HCEC 1CT (cell line): ENCODE measurements at regions not wholly inside any gene's neighbourhood (a gene's known extent, or its start where the extent isn't known, plus 50 kb on each side); places are given as distances from the start of the nearest gene placed in this dataset.
"Not testable (repeated sequence)": the region's sequence is repeated elsewhere in the genome, so short reads cannot be mapped to it uniquely, and the experiment has no call there.

ENCODE experiments used
- DNase-seq: peaks from one replicate; pipeline ENCODE4 v3.0.0-alpha.2; 2017

GRCh38 chr5:122515210-122515609 is 203.2 kb downstream of the SNCAIP start:
- DNase-seq = not testable (repeated sequence)

- peak; percentile 65 for DNase-seq
These were observed 203.8 kb downstream of the SNCAIP start for GRCh38 chr5:122515709-122516431.

- DNase-seq = no peak
These were observed 204.4 kb downstream of the SNCAIP start for GRCh38 chr5:122516432-122516743.

GRCh38 chr5:122517091-122517490 is 205.1 kb downstream of the SNCAIP start:
- DNase-seq = no peak

- DNase-seq = no peak
These were observed 211.7 kb downstream of the SNCAIP start for GRCh38 chr5:122523776-122524175.

GRCh38 chr5:122527547-122527946 is 215.5 kb downstream of the SNCAIP start:
- no peak for DNase-seq

GRCh38 chr5:122532035-122532434 is 220.0 kb downstream of the SNCAIP start:
- no peak for DNase-seq

GRCh38 chr5:122533825-122534224 is 221.8 kb downstream of the SNCAIP start:
- no peak for DNase-seq

GRCh38 chr5:122534829-122535228 is 222.8 kb downstream of the SNCAIP start:
- no peak for DNase-seq

GRCh38 chr5:122541388-122541787 is 229.4 kb downstream of the SNCAIP start:
- no peak for DNase-seq

- no peak for DNase-seq
These were observed 228.9 kb upstream of the SNX2 start for GRCh38 chr5:122545986-122546385.

- DNase-seq = no peak
These were observed 227.7 kb upstream of the SNX2 start for GRCh38 chr5:122547219-122547618.

GRCh38 chr5:122547669-122548068 is 227.2 kb upstream of the SNX2 start:
- DNase-seq = no peak

- DNase-seq = peak; percentile 2
These were observed 215.2 kb upstream of the SNX2 start for GRCh38 chr5:122559676-122560075.

- no peak for DNase-seq
These were observed 213.7 kb upstream of the SNX2 start for GRCh38 chr5:122561209-122561608.

- peak; percentile 5 for DNase-seq
These were observed 209.5 kb upstream of the SNX2 start for GRCh38 chr5:122565331-122565730.

GRCh38 chr5:122576256-122577016 is 198.4 kb upstream of the SNX2 start:
- no peak for DNase-seq

GRCh38 chr5:122581629-122582028 is 193.3 kb upstream of the SNX2 start:
- no peak for DNase-seq

- DNase-seq = no peak
These were observed 190.2 kb upstream of the SNX2 start for GRCh38 chr5:122584411-122585300.

GRCh38 chr5:122585371-122585770 is 189.5 kb upstream of the SNX2 start:
- DNase-seq = no peak

GRCh38 chr5:122586351-122586750 is 188.5 kb upstream of the SNX2 start:
- DNase-seq = peak; percentile 64

GRCh38 chr5:122591828-122592227 is 183.1 kb upstream of the SNX2 start:
- DNase-seq = no peak

- no peak for DNase-seq
These were observed 175.9 kb upstream of the SNX2 start for GRCh38 chr5:122599000-122599399.

GRCh38 chr5:122600924-122601323 is 174.0 kb upstream of the SNX2 start:
- no peak for DNase-seq
